ENCODE measurements at regions not wholly inside any gene's neighbourhood (a gene's known extent, or its start where the extent isn't known, plus 50 kb on each side); places are given as distances from the start of the nearest gene placed in this dataset.

- TF ChIP-seq CTCF (IDR thresholded peaks at IDR 0.05; ENCODE audit: low read length) = no peak
- no peak for TF ChIP-seq EZH2 (IDR thresholded peaks at IDR 0.05; ENCODE audit: borderline replicate concordance, low read length)
These were observed 660.3 kb downstream of the TLR4 start for GRCh38 chr9:118364266-118365106.

Data from OCI-LY1 (cell line).